GM19324 (cell line): ENCODE measurements at regions not wholly inside any gene's neighbourhood (a gene's known extent, or its start where the extent isn't known, plus 50 kb on each side); places are given as distances from the start of the nearest gene placed in this dataset.

Experiments used
- ATAC-seq: cut with Tn5 transposase; IDR thresholded peaks from one replicate; pipeline ENCODE4 v1.9.1; 2021; ENCODE audit warnings: mild to moderate bottlenecking, moderate library complexity; ENCODE audit not compliant: unreplicated experiment, low FRiP score

DNA sequence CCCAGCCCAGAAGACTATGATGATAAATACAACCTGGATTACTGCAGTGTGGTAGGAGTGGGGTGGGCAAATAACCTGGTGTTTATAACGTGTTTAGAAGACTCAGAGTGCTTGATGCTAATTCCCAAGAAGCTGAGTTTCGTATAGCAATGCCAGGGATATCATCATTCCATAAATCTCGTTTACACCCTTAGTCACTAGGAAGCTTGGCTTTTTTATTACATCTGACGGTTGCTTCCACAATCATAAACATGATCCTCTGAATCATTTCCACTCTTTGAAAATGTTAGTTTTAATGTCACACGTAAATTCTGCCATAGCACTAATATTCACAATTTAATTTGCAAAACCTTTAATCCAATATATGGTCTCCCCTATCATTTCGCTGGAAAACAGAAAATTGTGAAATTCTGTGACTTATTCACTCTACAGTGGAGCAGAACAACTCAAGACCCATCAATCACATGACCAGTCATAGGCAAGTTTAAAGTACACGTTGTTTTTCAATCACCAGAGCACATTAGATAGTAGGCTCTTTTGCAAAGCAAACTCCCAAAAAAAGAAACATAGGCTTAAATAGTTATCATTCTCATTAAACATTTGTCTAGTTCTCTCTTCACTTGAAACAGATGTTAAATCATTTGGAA, 321.0 kb downstream of the LTN1 start:
- no peak for ATAC-seq

- no peak for ATAC-seq
Measured at GRCh38 chr21:28669971-28670653, 322.6 kb downstream of the LTN1 start.

DNA sequence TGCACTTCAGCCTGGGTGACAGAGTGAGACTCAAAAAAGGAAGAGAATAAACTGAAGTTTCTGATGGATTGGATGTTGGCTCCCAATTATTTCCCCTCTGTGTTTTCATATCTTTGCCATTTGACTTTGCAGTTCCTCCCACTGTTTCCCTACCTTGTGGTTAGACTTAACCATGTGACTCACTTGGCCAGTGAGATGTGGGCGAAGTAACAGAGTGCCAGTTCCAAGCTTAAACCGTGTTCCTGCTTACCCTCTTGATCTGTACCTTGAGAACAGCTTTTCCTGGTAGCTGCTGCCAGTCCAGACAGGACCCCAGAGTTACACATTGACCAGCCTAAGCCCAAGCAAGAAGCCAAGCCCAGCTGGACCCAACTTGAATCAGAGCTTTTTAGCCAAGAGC, 323.4 kb downstream of the LTN1 start:
- no peak for ATAC-seq

DNA sequence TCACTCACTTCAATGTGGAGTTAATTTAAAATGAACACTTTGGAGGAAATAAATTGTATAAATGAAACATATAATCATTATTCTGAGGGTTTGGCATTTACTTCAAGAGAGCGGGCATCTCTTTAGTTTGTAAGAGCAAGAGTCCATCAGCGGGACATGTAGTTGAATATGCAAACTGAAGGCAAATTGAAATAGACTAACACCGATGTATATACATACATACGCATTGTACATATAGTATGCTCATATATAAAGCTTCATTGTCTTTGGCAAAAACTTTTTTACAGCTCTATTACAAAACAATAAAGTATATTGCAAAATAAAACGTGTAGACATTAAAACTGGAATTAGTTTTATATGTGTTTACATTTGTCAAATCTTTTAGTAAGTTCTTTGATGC, 328.9 kb downstream of the LTN1 start:
- ATAC-seq: no peak

DNA sequence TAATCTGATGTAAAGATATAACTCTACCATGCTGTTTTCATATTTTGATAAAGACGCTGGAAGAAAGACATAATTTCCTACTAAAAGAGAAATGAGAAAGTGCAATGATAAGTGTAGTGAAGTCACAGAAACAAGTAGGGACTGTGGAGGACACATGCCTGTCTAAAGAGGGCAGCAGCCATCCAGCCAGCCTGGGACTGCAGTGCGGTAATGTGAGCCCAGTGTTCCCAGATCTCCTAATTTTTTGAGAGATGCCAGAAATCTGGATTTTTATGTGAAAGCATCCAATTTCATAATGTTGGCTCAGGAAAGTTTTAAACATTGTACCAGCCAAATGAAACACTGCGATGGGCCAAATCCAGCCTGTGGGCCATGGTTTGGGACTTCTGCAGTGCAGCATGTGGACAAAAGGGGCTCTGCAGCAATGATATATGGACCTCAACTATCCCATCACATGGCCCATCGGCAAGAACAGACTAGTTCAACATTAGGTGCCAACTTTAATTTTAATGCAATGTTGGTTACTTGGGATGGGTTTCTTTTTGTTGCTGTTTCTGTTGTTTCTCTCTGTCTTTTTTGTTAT, 329.5 kb downstream of the LTN1 start:
- no peak for ATAC-seq

DNA sequence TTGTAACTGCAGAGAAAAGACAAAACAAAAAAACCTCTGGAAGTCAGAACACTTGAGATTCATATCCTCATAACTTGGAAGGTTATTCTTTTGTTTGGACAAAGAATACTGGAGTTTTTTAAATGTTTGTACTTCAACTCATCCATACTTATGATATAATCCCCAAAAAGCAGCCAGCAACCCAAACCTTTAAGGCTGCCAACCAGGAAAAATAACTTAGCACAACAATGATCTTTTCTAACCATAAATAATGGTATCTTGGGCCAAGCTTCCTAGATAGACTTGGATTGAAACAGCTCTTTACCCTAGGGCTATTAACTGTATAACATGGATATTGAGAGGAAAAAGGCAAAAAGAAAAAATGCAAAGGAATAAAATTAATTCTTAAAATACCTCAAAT, 335.1 kb downstream of the LTN1 start:
- no peak for ATAC-seq

DNA sequence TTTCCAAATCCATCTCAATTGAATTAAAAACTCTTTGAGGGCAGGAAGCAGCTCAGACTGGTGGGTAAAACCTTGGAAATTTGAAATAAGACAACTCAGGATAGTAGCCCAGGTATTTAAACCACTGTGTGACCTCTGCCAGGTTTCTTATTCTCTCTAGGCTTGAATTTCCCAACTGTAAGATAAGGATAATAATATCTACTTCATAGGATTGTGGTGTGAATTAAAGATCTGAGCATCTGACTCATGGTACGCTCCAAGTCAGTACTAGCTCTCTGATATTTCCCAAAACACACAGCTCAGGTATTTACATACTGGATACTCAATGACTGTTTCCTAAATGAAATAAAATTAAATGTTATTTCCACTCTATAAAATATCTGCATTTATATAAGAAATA, 337.2 kb downstream of the LTN1 start:
- ATAC-seq: no peak

DNA sequence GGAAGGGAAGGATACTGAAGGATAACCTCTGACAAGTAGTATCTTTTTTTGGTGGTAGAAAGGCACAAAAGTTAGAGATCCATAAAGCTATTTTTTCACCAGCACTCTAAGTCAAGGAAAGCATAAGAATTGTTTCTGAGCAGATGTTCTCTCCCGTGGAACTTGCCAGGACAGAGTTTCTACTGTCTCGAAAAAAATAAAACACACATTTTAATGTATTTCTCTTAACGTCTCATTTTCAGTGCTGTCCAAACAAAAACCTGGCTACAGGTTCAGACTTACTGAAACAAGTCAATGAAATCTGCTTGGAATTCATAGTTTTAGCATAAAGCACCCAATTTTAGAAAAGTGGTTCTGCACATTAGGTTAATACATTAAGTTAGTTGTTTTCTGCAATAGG, 338.3 kb downstream of the LTN1 start:
- ATAC-seq: no peak

- no peak for ATAC-seq
Measured at GRCh38 chr21:28644762-28645161, 347.9 kb downstream of the LTN1 start.

DNA sequence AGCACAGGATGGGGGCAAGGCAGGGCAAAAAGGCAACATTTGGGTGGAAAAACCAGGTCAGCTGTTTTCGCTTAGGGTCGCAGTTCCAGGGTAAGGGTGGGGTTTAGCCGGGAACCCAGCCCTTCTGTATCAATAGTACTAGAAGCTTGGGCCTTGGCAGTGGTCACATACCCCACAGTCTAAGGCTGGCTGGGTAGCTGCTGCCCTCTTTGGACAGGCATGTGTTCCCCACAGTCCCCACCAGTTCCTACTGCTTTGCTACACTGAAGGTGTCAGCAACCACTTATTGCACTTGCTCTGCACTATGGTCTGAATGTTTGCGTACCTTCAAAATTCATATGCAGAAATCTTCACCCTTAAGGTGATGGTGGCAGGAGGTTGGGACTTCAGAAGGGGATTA, 349.8 kb downstream of the LTN1 start:
- ATAC-seq: no peak

- no peak for ATAC-seq
Measured at GRCh38 chr21:28641731-28642130, 350.9 kb downstream of the LTN1 start.

GRCh38 chr21:28640326-28640725, 352.4 kb downstream of the LTN1 start:
- ATAC-seq: no peak

DNA sequence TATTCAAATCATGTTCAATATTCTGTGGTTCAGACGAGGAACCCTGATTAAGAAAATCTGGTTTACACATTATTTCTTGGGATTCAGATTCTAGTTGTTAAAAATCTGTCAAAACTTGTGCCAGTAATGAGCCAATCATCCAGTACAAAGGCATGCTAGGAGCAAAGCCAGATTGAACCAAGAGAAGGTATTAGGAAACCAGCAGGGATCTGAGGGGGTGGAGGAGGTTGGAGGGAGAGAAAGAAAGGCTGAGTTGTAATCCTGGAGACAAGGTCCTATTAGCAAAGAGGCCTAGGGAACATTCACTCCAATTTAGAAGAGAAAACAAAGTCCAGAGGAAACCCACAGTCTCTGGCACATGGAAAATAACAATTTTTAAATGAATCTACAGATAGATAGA, 352.9 kb downstream of the LTN1 start:
- ATAC-seq: no peak

DNA sequence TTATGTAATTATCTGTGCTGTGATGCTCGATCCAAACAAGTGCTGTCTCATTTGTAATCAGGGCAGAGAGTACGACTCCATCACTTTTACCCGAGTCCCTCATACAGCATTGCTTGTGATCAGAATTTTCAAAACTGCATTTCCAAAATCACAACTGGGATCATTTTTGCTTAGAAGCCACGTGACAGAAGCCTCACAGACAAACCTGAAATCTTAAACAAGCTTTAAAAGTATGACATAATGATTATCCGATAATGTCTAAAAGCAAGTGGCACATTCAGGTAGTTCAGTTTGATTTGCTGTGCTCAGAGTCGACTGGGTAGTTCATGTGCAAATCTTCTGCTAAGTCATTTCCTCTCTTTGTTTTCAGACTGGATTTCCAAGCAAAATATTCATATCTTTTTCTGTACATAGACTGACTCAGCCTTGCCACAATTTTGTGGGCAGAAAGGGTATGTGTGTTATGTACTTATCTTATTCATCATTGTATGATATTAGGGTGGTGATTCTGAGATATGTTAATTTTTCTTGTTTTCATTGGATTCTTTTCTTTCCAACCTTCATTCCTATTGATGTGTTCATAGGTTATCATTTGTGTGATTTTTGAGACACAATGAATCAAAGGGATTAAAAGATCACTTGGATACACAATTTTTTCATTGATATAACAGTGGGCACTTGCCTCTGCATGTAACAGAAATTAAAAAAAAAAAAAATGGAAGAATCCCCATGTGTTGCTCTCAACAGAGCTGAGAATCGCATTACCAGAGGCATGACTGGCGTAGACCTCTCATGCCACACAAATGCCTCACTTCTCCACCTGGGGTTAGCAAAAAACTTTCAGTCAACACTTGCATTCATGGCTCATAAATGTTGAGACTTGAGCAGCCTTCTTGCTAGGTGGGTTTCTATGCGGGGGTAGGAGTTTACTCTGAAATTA, 355.7 kb downstream of the LTN1 start:
- ATAC-seq: no peak

DNA sequence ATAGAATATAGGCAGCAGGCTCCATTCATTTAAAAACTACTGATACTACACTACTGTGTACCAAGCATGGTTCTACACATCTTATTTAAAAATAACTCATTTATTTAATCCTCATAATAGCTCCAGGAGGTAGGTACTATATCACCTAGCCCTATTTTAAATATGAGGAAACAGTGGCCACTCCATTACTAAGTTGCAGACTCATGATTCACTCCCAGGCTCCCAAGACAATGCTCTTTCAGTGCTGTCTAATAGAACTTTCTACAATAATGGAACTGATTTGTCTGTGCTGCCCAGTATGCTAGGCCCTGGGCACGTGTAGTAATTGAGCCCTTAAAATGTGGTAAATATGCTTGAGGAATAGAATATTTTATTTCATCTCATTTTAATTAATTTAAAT, 357.1 kb downstream of the LTN1 start:
- ATAC-seq: no peak

DNA sequence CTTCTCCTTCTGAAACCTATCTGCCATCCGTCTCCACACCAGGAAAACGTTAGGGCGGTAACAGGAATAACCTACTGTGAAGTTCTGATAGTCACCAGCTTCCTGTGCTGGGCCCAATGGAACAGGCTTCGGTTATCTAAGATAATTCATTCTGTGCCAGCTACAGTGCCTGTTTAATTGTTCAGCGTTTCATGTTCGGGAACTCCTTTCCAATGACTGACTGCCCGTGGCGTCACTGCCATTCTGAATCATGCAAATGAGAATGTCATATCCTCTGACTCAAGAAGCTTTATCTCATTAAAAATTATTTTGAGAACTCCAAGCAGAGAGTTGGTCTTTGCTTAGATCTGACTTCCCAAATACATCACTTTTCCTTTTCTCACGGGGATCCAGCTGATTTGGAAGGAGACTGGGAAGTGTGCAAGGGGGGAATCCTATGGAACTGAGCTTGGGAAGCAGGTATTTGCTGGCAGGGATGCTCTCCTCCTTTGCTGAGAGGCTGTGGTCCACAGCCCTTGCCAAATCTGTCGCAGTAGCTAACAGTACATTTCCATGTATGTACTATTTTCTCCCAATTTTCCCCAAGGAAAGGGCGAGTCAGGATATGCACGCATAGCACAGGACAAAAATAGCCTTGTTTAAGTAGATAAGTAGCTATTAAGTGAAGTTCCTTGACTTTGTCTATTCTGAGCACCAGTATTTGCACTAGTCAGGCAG, 358.7 kb downstream of the LTN1 start:
- ATAC-seq: no peak

GRCh38 chr21:28632755-28633408, 359.8 kb downstream of the LTN1 start:
- ATAC-seq: no peak

GRCh38 chr21:28627691-28628090, 365.0 kb downstream of the LTN1 start:
- ATAC-seq: no peak

GRCh38 chr21:28627261-28627660, 365.4 kb downstream of the LTN1 start:
- ATAC-seq: no peak

DNA sequence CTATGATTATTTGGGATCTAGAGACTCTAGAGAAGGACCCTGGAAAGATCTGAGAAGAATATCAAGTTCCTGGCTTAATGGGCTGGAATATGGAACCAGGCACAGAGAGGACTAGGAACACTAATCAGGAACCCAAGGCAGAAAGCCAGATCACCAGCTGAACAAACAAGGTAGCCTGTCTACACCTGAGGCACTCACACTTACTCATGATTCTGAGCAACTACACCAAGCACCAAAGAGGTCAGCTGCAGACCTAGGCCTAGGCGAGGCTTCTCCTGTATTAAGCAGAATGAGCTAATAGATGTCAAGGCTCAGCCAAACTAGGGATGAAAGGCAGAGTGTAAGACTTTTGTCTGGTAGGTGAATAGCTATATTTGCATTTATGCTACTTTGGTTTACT, 368.1 kb downstream of the LTN1 start:
- ATAC-seq: no peak
